ENCODE measurements at regions not wholly inside any gene's neighbourhood (a gene's known extent, or its start where the extent isn't known, plus 50 kb on each side); places are given as distances from the start of the nearest gene placed in this dataset.

- no peak for DNase-seq
Measured at GRCh38 chr1:222285526-222285925, 262.4 kb downstream of the HHIPL2 start.

DNA sequence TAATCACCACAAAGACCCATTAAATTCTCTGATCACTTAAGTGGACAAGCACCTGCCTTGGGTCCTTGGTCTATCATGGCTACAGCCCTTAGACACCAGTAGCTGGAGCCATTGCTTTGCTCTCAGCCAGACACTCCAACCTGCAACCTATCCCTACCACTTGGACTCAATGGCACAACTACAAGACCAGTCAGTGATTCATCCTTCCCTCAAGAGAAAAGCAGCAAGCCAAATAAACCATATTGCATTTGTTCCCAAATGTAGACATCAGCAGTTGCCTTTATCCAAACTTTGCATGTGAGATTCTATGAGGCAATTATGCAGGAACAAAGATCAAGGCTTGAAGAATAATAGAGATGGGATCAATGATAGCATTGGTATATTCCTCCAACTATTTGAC lies 263.4 kb downstream of the HHIPL2 start:
- DNase-seq, result no peak

- no peak for DNase-seq
Measured at GRCh38 chr1:222283147-222283768, 264.6 kb downstream of the HHIPL2 start.

- no peak for DNase-seq
Measured at GRCh38 chr1:222279591-222279990, 268.3 kb downstream of the HHIPL2 start.

GRCh38 chr1:222278501-222278900 lies 269.4 kb downstream of the HHIPL2 start:
- no peak for DNase-seq

DNA sequence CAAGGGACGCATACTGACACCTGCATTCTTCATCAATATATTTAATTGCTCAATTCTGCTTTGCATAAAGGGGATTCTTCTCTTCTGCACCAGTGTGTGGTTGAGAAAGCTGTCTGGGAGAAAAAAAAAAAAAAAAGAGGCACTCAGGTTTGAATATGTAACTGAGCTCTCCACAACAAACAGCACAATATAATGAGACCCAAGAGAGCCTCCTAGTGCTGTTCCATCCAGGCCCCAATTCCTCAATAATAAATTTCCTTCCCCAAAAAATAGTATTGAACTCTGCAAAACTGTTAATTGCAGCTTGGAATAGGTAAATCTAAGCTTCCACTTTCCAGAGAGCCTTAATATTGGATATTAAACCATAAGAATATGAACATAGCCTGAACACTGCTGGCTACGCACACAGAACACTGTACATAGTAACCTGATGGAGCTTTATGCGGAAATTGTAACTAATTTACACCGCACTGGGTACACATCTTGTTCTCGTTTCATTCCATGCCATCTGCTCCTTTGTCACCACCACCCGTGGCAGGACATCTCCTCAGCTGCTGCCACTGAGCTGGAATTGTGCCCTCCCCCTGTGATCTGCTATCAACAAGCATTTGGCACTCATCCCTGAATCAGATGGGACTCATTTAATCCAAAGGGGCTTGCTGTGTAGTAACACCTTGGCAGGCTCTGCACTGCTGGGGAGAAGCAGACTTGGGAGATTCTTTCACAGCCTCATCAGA lies 272.0 kb downstream of the HHIPL2 start:
- peak in 1 of 2 experiments; percentile 3 for DNase-seq

DNA sequence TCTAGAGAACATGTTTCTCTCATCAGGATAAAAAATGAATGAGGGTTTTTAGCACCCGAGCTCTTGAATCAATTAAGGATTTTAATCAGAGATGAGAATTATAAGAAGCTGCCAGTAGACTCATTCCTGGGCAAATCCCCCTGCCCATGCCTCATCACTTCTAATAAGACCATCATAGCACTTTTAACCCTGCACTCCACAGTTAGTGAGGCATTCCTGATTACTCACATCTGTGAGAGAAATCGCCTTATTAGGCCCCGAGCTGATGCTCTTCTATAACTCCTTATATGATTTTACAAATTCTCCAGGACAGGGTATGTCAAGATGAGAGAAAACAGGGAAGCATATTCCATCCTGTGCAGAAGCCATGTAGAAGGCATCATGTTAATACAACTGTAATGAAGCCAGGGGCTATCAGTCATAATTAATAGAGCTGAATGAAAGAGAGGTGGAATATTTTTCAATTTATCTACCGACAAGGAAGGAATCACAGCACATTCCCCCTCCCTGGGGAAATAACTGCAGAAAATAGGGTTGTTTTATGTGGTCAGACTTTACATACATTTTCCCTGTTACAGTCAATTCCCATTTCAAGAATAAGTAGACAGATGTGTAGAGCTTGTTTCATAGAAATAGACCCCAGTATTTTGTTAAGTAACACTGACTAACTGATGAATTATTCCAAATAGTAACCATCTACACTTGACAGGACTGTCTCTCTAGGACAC lies 272.7 kb downstream of the HHIPL2 start:
- DNase-seq, result no peak

GRCh38 chr1:222266223-222267196 lies 281.4 kb downstream of the HHIPL2 start:
- no peak for DNase-seq

GRCh38 chr1:222263791-222264190 lies 284.1 kb downstream of the HHIPL2 start:
- no peak for DNase-seq

DNA sequence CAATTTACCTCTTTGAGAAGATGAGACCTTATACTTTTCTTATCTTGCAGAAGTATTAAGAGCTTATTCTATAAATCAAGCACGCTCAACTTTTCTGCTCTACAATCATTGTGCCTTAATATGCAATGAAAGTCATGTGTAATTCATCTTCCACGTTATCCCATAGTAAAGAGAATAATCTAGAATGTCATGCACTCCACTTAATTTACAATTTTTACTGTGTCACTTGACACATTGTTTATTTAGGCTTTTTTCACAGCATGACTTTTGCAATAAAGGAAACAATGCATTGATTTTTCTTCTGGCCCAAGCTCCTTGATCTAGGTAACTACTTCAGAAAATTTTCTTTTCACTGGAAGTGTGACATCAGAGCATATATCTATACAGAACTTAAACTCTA lies 290.9 kb downstream of the HHIPL2 start:
- DNase-seq, result no peak

DNA sequence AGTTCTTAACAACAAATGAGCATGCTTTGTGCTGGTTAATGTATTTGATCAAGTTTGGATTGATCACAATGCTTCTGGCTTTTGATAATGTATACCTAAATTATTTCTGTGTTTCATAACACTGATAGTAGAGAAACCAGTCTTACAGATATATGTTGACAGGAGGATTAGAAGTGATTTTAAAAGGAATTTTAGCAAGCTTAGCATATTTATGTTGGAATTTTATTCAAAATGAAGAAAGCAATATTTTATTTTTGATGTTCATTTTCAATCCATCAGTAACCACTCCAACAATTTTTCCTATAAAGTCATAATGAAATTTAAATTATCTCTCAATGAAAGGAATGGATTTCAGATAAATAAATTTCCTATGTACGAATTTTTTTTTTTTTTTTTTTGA lies 291.8 kb downstream of the HHIPL2 start:
- DNase-seq, result no peak

DNA sequence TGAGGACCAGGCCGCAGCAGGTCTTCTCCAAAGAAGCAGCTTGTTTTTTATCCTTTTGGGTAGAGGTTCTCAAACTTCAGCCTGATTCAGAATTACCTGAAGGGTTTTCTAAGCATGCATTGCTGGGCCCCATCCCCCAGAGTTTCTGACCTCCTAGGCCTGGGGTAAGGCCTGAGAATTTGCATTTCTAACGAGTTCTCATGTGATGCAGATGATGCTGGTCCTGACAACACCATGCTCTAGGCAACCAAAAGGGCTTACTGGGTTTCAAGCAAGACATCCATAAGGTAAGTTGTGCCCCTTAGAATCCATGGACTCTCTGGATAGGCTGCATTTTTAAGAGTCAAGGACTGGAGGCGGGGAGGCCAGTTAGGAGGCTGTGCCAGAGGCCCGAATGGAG lies 295.1 kb downstream of the HHIPL2 start:
- DNase-seq, result no peak

DNA sequence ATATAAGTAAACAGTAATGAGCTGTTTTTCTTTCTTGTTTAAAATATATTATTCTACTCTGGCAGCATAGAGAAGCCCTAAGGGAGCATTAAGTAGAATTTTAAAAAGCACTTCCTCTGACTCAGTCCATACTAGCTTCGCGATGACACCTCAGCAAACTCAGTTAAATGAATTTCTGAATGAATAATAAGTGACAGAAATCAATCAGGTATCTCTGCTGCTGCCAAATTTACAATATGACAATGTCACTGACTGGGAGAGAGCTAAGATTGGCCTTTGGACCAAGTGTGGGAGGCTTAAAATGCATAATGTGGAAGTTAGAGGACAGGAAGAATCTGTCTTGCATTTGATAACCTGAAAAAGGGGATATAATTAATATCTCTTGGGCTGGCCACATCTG lies 296.1 kb downstream of the HHIPL2 start:
- DNase-seq, result no peak

- no peak for DNase-seq
Measured at GRCh38 chr1:222250376-222250775, 297.5 kb downstream of the HHIPL2 start.

DNA sequence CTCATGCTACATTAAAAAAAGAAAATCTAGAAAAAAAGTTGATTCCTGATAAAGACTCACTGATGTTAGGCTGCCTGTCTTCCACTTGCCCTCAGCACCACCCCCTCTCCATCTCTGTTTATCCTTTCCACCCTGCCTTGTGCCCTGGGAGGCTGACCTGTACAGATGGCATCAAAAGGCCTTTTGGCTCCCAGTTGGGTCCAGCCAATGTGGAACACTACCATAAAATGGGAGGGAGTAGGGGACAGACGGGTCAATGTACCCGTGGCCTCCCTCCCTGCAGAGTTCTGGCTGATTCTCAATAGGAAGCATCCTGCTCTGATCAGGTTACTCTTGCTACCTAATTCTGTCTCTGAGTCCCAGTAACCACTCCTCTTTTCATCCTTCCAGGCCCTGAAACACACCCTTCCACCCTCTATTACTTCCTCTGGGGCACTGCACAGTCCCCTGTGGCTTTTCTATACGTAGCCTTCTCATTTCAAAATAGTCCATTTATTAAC lies 300.0 kb downstream of the HHIPL2 start:
- DNase-seq, result no peak

DNA sequence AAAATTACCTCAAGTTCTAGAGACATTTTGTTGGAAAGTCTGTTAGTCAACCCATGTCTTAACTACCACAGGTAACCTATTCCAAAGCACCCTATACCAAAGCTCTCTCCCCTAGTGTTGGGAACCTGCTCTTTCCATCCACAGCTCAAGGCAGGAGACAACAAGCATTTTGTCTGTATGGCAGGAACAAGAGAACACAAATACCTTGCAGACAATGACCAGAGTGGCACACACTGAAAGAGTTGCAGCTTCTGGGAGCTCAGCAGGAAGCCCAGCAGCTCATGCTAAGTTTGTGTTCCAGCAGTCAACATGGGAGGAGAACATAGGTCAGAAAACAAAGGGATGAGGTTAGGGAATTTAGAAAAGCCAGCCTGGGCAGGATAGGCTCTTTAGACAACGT lies 300.8 kb downstream of the HHIPL2 start:
- DNase-seq, result no peak

GRCh38 chr1:222243902-222244301 lies 304.0 kb downstream of the HHIPL2 start:
- no peak for DNase-seq

DNA sequence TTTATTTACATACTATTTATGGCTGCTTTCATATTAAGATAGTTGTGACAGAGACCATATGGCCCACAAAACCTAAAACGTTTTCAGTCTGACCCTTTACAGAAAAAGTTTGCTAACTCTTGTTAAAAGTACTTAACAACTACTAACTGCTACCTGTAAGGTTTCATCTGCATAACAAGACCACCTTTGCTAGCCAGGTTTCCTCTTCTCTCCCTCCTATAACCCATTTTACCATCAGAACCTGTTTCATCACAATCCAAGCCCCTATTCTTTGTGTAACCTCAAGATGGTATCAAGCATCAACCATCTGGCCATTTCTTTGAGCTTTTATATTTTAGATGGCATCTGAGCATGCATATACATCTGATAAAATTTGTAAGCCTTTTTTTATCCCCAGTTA lies 305.4 kb downstream of the HHIPL2 start:
- no peak for DNase-seq

DNA sequence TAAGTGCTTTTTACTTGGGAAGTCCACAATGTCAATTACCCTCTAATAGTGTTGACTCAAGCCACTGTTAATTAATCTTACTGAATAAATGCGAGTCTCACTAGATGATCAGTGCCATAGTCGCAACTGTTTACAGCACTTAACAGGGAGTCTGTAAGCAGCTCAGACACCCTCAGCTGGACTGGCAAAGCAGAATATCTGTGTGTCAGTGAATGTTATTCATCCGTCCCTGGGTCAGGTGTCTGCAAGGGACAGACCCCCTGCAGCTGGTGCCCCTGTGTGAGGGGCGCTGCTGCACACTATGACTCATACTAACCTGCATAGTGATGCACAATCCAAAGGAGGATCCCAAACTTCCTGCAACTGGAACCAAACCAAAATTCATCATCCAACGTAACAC lies 306.5 kb downstream of the HHIPL2 start:
- DNase-seq, result peak in 1 of 2 experiments; percentile 14

DNA sequence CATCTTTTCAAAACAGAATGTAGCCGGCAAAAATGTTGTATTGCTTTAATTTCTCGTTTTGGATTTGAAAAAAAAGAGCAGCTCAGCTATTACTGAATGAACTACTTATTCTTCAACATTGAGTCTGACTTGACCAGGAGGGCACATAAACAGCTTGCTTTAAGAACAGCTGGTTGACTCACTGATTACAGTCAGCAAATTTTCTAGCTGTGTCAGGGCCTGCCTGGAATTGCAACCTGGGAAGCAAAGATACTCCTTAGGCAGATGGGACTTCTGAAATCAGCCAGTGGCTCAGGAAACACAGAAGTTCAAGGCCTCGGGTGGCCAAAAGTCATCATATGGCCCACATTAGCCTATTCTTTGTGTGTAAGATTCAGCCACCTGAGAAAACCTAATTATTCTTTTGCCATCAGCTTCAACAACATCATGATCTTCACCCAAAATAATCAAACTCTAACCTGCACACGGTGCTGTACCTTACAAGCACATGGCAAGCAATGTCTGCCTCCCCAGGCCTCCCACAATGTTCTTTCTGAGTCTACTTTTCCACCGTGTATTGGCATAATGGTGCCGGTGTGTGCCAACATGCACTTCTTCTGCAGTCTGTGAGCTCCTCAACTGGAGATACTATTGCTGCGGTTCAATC lies 307.2 kb downstream of the HHIPL2 start:
- peak in 1 of 2 experiments; percentile 17 for DNase-seq

GRCh38 chr1:222239130-222239529 lies 308.8 kb downstream of the HHIPL2 start:
- no peak for DNase-seq

GRCh38 chr1:222234351-222234750 lies 313.6 kb downstream of the HHIPL2 start:
- no peak for DNase-seq

Measured in SHP77 (cell line).